PC-9 (cell line): ENCODE measurements at regions not wholly inside any gene's neighbourhood (a gene's known extent, or its start where the extent isn't known, plus 50 kb on each side); places are given as distances from the start of the nearest gene placed in this dataset.

Experiments used
- CTCF ChIP-seq: fragments of 200-600 bp; sonication (generic); conservative IDR thresholded peaks from 2 replicates; pipeline ENCODE4 v1.6.1; 2017; ENCODE audit warnings: mixed run types, antibody characterized with exemption, mild to moderate bottlenecking, moderate library complexity
- EZH2 ChIP-seq: fragments of 200-600 bp; sonication (generic); IDR thresholded peaks from 2 replicates; pipeline ENCODE4 v1.8.0; 2017; ENCODE audit warnings: antibody characterized with exemption, low read depth

- TF ChIP-seq EZH2 (no peak), CTCF (no peak)
Measured at GRCh38 chr7:156143683-156144082, 331.4 kb upstream of the SHH start.
